AG04450 (cell line): ENCODE measurements at regions not wholly inside any gene's neighbourhood (a gene's known extent, or its start where the extent isn't known, plus 50 kb on each side); places are given as distances from the start of the nearest gene placed in this dataset.
"Not testable (repeated sequence)": the region's sequence is repeated elsewhere in the genome, so short reads cannot be mapped to it uniquely, and the experiment has no call there.

ENCODE experiments used
- CTCF ChIA-PET: fragments of 300-600, 350-600 bp; formaldehyde crosslinking; extraction: SDS; loops from one replicate; lab custom pipeline; 2022; ENCODE audit warnings: antibody characterized with exemption, inconsistent platforms; lab: Charles Lee
- POLR2A ChIA-PET: fragments of 350-600 bp; formaldehyde crosslinking; extraction: SDS; loops from one replicate; lab custom pipeline; 2021; ENCODE audit warnings: antibody characterized with exemption, inconsistent platforms; lab: Yijun Ruan, JAX
- DNase-seq: peaks from one replicate; pipeline ENCODE4 v3.0.0-alpha.2; 2011; ENCODE audit warnings: low read depth, low spot score
- H3K27ac ChIP-seq: one replicate; pipeline ENCODE4 v1.5.1; 2012; ENCODE audit warnings: low read depth, low read length, control low read depth
- H3K27me3 ChIP-seq: one replicate; pipeline ENCODE4 v1.6.0; 2012; ENCODE audit warnings: low read length; ENCODE audit not compliant: control insufficient read depth, insufficient read depth
- H3K4me3 ChIP-seq: 2 replicates; pipeline ENCODE4 v1.5.1; 2011; ENCODE audit warnings: mild to moderate bottlenecking, low read depth, low read length, control low read depth
- H3K9me3 ChIP-seq: 2 replicates; pipeline ENCODE4 v1.5.1; 2012; ENCODE audit warnings: low read length; ENCODE audit not compliant: control insufficient read depth, insufficient read depth
- TF ChIP-seq, protein P1 (sequence below): IDR thresholded peaks from 2 replicates; pipeline ENCODE4 v1.5.1; 2011; ENCODE audit warnings: low read depth, low read length, control low read depth, inconsistent platforms

DNA sequence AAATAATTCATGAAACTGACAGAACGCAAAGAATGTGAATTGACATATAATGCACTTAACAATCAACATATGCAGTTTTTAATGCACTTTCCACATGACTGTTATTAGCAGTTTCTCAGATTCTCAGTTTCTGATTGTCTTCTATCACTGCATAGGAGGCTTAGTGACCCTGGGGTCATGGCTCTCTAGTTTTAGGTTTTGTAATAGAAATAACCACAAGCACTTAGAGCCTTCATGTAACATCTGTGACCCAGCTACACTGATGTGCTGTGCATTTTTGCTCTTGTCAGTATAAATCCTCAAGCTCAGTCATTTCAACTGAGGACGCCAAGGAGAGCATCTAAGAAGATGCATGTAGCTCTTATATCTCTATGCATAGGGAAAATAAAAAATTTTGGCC lies 163.1 kb upstream of the IZUMO3 start:
- ChIA-PET POLR2A (no interaction called here), CTCF (no interaction called here)
- H3K27ac ChIP-seq, result no peak overlapping the region

DNA sequence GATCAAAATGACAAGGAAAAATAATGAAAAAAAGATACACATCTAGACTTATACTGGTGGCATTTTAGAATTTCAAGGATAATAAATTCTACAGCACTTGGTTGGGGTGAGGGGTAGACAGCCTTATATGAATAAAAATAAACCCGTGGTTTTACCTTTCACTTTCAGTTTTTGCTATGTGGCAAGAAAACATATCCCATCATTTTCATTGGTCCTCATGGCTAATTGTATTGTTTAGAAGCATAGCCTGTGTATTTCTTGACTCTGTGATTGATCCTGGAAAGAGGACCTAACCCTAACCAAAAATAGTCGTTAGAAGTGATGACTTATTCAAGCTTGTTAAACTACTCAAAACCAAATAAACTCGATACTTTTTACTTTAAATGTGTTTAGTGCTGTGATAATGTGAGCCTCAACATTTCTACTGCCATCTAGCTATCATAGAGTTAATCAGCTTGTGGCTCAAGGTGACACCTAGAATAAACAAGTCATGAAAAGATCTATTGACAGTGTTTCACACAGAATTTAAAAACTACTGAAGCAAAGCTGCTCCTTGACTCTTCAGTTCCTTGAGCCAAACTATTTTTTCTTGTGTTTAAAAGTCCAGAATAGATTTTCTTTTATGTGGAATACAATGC lies 153.3 kb upstream of the IZUMO3 start:
- no peak overlapping the region for H3K4me3 ChIP-seq
- POLR2A ChIA-PET, result no interaction called here
- CTCF ChIA-PET, result no interaction called here

More for the DNA sequence above, 163.1 kb upstream of the IZUMO3 start:
- TF ChIP-seq, protein P1, sequence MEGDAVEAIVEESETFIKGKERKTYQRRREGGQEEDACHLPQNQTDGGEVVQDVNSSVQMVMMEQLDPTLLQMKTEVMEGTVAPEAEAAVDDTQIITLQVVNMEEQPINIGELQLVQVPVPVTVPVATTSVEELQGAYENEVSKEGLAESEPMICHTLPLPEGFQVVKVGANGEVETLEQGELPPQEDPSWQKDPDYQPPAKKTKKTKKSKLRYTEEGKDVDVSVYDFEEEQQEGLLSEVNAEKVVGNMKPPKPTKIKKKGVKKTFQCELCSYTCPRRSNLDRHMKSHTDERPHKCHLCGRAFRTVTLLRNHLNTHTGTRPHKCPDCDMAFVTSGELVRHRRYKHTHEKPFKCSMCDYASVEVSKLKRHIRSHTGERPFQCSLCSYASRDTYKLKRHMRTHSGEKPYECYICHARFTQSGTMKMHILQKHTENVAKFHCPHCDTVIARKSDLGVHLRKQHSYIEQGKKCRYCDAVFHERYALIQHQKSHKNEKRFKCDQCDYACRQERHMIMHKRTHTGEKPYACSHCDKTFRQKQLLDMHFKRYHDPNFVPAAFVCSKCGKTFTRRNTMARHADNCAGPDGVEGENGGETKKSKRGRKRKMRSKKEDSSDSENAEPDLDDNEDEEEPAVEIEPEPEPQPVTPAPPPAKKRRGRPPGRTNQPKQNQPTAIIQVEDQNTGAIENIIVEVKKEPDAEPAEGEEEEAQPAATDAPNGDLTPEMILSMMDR, result no peak
- Histone ChIP-seq H3K9me3 (peaks cover 4% of the 10 kb centered on the region), H3K4me3 (no peak overlapping the region), H3K27me3 (no peaks in the 10 kb centered on the region)
- DNase-seq, result no peak

DNA sequence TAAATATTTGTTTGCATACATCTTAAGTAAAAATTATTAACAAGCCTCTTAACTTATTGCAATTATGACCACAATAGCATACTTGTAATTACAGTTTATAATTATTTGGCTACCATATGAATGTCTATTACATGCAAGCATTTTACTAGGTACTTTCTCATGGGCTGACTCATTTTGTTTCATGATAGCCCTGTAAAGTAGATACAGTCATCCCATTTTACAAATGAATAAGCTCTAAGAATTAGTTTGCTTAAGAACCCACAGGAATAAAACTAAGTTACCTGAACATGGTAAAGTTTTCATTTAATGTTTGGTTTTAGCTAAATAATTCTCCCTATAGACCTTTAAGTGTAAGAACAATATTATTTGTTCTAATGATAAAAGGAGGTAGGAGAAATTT lies 126.6 kb upstream of the IZUMO3 start:
- H3K27ac ChIP-seq, result no peak overlapping the region
- TF ChIP-seq, protein P1, result no peak
- H3K9me3 ChIP-seq, result peaks cover 10% of the 10 kb centered on the region
- ChIA-PET CTCF (no interaction called here), POLR2A (no interaction called here)
- no peak overlapping the region for H3K4me3 ChIP-seq
- no peaks in the 10 kb centered on the region for H3K27me3 ChIP-seq
- no peak for DNase-seq

More for the DNA sequence above, 153.3 kb upstream of the IZUMO3 start:
- DNase-seq, result no peak
- TF ChIP-seq, protein P1, result no peak
- no peak overlapping the region for H3K27ac ChIP-seq
- no peaks in the 10 kb centered on the region for H3K27me3 ChIP-seq
- H3K9me3 ChIP-seq, result peaks cover 7% of the 10 kb centered on the region; the same call in 1 of the 2 replicates

DNA sequence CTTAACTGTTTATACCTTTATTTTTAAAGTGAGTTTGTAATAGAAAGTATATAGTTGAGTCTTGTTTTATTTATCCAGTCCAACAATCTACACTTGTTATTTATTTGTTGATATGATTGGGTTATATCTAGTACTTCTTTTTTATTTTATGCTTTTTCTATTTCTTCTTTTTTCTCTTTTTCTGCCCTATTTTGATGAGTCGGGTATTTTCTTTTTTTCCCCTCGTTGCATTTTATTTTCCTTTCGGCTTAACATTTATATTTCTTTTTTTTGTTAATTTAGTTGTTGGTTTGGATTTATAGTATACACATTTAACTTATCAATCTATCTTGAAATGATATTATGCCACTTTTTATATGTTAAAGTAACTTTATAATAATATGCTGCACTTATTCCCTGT lies 111.7 kb upstream of the IZUMO3 start:
- TF ChIP-seq, protein P1, result no peak
- no peak overlapping the region for H3K27ac ChIP-seq
- no peak for DNase-seq
- CTCF ChIA-PET, result no interaction called here
- H3K9me3 ChIP-seq, result peaks cover 3% of the 10 kb centered on the region
- POLR2A ChIA-PET, result no interaction called here
- H3K4me3 ChIP-seq, result no peak overlapping the region
- H3K27me3 ChIP-seq, result no peaks in the 10 kb centered on the region

DNA sequence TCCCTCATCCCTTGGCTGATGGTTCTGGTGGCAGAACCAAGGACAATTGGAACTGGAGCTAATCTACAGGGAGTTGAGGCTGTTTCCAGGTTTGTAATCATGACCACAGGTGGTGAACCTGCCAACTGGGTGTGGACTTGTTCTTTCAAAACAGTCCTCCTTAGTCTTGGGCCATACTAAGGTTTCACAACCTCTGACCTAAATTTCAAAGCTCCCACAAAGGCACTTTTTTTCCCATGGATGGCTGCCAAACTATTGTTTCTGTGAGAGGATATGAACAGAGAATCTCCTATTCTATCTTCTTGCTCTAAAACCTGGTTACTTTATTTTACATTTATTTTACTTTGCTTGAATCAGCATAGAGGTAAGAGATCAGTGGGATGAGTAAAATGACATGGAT lies 106.5 kb upstream of the IZUMO3 start:
- no peak for DNase-seq
- POLR2A ChIA-PET, result no interaction called here
- TF ChIP-seq, protein P1, result no peak
- peaks cover 24% of the 10 kb centered on the region for H3K9me3 ChIP-seq
- no peak overlapping the region for H3K27ac ChIP-seq
- no peak overlapping the region for H3K4me3 ChIP-seq
- CTCF ChIA-PET, result no interaction called here
- H3K27me3 ChIP-seq, result no peaks in the 10 kb centered on the region

DNA sequence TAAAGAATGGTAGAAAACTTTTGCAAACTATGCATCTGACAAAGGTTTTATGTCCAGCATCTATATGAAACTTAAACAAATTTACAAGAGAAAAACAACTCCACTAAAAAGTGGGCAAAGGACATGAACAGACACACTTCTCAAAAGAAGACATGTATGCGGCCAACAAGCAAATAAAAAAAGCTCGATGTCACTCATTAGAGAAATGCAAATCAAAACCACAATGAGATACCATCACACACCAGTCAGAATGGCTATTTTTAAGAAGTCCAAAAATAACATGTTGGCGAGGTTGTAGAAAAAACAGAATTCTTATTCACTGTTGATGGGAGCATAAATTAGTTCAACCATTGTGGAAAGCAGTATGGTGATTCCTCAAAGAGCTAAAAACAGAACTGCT lies 83.1 kb upstream of the IZUMO3 start:
- CTCF ChIA-PET, POLR2A ChIA-PET, H3K9me3 ChIP-seq, H3K4me3 ChIP-seq, H3K27ac ChIP-seq, DNase-seq, H3K27me3 ChIP-seq: not testable (repeated sequence)
